ENCODE measurements at regions not wholly inside any gene's neighbourhood (a gene's known extent, or its start where the extent isn't known, plus 50 kb on each side); places are given as distances from the start of the nearest gene placed in this dataset.
A peak's percentile ranks its signal among the peaks of the same experiment; 100 is the strongest.

- Histone ChIP-seq H3K27me3 (ENCODE audit: control insufficient read depth, insufficient read depth) (no peaks in the 10 kb centered on the region), H3K4me1 (ENCODE audit: control insufficient read depth, insufficient read depth, low read length) (no peaks in the 10 kb centered on the region), H3K9me3 (ENCODE audit: control insufficient read depth, low read length) (no peaks in the 10 kb centered on the region), H3K27ac (ENCODE audit: low read length) (no peak overlapping the region), H3K4me3 (ENCODE audit: low read length) (no peak overlapping the region)
- WGBS, result 89% methylated on average over 3 of the region's 3 CpGs
- intact Hi-C loops (cut with DNase I), result loop anchor here in 1 of 4 donors (5.0 kb wide), 1 partner anchor 1408 kb away; no protein-coding TSS in a partner anchor
- no peak for DNase-seq
- no peak for ATAC-seq
Observed at GRCh38 chr2:67835266-67835665, 227.5 kb downstream of the C1D start.

GRCh38 chr2:67836866-67837265 lies 225.9 kb downstream of the C1D start:
- H3K27ac ChIP-seq (ENCODE audit: low read length), result no peak overlapping the region
- WGBS, result 81% methylated on average over 5 of the region's 5 CpGs
- no peaks in the 10 kb centered on the region for H3K27me3 ChIP-seq (ENCODE audit: control insufficient read depth, insufficient read depth)
- intact Hi-C loops (cut with DNase I), result loop anchor here in 2 of 4 donors (2.0 to 5.0 kb wide), 2 partner anchors 50 to 1410 kb away; no protein-coding TSS in a partner anchor
- ATAC-seq (no peak), DNase-seq (no peak)
- H3K9me3 ChIP-seq (ENCODE audit: control insufficient read depth, low read length), result no peaks in the 10 kb centered on the region
- no peaks in the 10 kb centered on the region for H3K4me1 ChIP-seq (ENCODE audit: control insufficient read depth, insufficient read depth, low read length)
- H3K4me3 ChIP-seq (ENCODE audit: low read length), result no peak overlapping the region

DNA sequence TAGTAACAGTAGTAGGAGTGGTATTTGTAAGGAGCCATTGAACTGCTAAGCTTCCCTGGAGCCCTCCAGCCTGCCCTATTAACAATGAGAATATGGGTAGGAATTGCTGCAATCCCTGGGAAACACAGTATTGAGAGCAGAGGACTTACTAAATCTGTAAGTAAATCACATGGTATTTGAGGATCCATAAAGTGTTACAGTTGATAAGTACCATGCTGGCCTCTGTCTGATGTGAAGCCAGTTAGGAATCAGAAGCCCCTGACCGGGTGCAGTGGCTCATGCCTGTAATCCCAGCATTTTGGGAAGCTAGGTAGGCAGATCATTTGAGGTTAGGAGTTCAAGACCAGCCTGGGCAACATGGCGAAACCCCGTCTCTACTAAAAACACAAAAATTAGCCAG lies 224.6 kb downstream of the C1D start:
- WGBS, result 94% methylated on average over 3 of the region's 3 CpGs
- no peaks in the 10 kb centered on the region for H3K4me1 ChIP-seq (ENCODE audit: control insufficient read depth, insufficient read depth, low read length)
- H3K9me3 ChIP-seq (ENCODE audit: control insufficient read depth, low read length), result no peaks in the 10 kb centered on the region
- no peak overlapping the region for H3K27ac ChIP-seq (ENCODE audit: low read length)
- ATAC-seq (no peak), DNase-seq (no peak)
- no peaks in the 10 kb centered on the region for H3K27me3 ChIP-seq (ENCODE audit: control insufficient read depth, insufficient read depth)
- H3K4me3 ChIP-seq (ENCODE audit: low read length), result no peak overlapping the region
- intact Hi-C loops (cut with DNase I), result loop anchor here in 1 of 4 donors (5.0 kb wide), 1 partner anchor 1411 kb away; no protein-coding TSS in a partner anchor

DNA sequence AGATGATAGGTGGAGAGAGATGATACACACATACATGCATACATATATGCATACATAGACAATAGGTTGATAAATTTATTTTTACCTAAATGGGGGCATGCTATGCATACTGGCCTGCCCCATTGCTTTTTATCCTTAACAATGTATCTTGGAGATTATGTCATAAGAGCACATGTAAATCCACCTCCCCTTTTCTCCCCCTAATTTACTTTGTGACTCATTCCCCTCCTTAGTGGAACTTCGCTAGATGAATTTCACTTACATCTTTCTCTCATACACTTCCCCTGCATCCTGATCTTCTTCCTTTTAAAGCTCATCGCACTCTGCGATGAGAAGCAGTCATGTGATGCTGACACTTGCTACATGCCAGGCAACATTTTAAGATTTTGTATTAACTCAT lies 223.6 kb downstream of the C1D start:
- no peak overlapping the region for H3K4me3 ChIP-seq (ENCODE audit: low read length)
- no peaks in the 10 kb centered on the region for H3K9me3 ChIP-seq (ENCODE audit: control insufficient read depth, low read length)
- H3K27me3 ChIP-seq (ENCODE audit: control insufficient read depth, insufficient read depth), result no peaks in the 10 kb centered on the region
- ATAC-seq (no peak), DNase-seq (no peak)
- intact Hi-C loops (cut with DNase I), result loop anchor here in 1 of 4 donors (5.0 kb wide), 1 partner anchor 1412 kb away; no protein-coding TSS in a partner anchor
- WGBS, result 88% methylated on average over 3 of the region's 3 CpGs
- H3K4me1 ChIP-seq (ENCODE audit: control insufficient read depth, insufficient read depth, low read length), result no peaks in the 10 kb centered on the region
- H3K27ac ChIP-seq (ENCODE audit: low read length), result no peak overlapping the region

DNA sequence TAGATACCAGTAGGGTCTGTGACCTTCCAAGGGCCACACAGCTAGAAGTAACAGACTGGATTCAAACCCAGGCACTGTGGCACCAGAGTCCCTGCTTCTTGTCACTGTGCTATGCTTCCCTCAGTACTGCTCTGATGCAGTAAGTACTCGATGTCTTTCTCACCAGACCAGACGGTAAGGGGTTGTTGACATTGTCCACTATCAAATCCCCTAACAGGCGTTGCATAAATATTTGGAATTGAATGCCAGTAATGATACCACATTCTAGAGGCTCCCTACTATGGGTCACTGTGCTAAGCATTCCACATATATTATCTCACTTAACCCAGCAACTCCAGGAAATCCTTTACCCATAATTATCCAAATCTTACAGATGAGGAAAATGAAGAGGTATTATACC lies 223.1 kb downstream of the C1D start:
- intact Hi-C loops (cut with DNase I), result loop anchor here (5.0 to 10.0 kb wide), 5 partner anchors 185 to 1412 kb away; partner anchors contain the start of gene MEIS1 (in 1 of the 4)
- no peak for DNase-seq
- no peak overlapping the region for H3K27ac ChIP-seq (ENCODE audit: low read length)
- WGBS, result 55% methylated on average over 3 of the region's 3 CpGs
- no peak overlapping the region for H3K4me3 ChIP-seq (ENCODE audit: low read length)
- no peaks in the 10 kb centered on the region for H3K9me3 ChIP-seq (ENCODE audit: control insufficient read depth, low read length)
- no peak for ATAC-seq
- no peaks in the 10 kb centered on the region for H3K4me1 ChIP-seq (ENCODE audit: control insufficient read depth, insufficient read depth, low read length)
- H3K27me3 ChIP-seq (ENCODE audit: control insufficient read depth, insufficient read depth), result no peaks in the 10 kb centered on the region

- intact Hi-C loops (cut with DNase I), result loop anchor here in 3 of 4 donors (5.0 to 10.0 kb wide), 5 partner anchors 186 to 1413 kb away; partner anchors contain the start of gene MEIS1 (in 1 of the 3)
- peak; percentile 61 to 84 (median 82) for DNase-seq
- WGBS, result 45% methylated on average over 5 of the region's 5 CpGs
- ATAC-seq, result peak; percentile 94 to 97
- Histone ChIP-seq H3K4me3 (ENCODE audit: low read length) (no peak overlapping the region), H3K27ac (ENCODE audit: low read length) (no peak overlapping the region), H3K27me3 (ENCODE audit: control insufficient read depth, insufficient read depth) (no peaks in the 10 kb centered on the region), H3K4me1 (ENCODE audit: control insufficient read depth, insufficient read depth, low read length) (no peaks in the 10 kb centered on the region), H3K9me3 (ENCODE audit: control insufficient read depth, low read length) (no peaks in the 10 kb centered on the region)
Observed at GRCh38 chr2:67840460-67841068, 222.2 kb downstream of the C1D start.

- ATAC-seq, result no peak
- WGBS, result 80% methylated on average over 2 of the region's 2 CpGs
- intact Hi-C loops (cut with DNase I), result loop anchor here in 3 of 4 donors (5.0 to 10.0 kb wide), 5 partner anchors 187 to 1414 kb away; partner anchors contain the start of gene MEIS1 (in 1 of the 3)
- Histone ChIP-seq H3K9me3 (ENCODE audit: control insufficient read depth, low read length) (no peaks in the 10 kb centered on the region), H3K4me3 (ENCODE audit: low read length) (no peak overlapping the region), H3K27ac (ENCODE audit: low read length) (no peak overlapping the region), H3K27me3 (ENCODE audit: control insufficient read depth, insufficient read depth) (no peaks in the 10 kb centered on the region), H3K4me1 (ENCODE audit: control insufficient read depth, insufficient read depth, low read length) (peaks cover 3% of the 10 kb centered on the region)
- no peak for DNase-seq
Observed at GRCh38 chr2:67841711-67842110, 221.1 kb downstream of the C1D start.

- H3K9me3 ChIP-seq (ENCODE audit: control insufficient read depth, low read length), result no peaks in the 10 kb centered on the region
- DNase-seq, result no peak
- WGBS, result 59% methylated on average over 9 of the region's 9 CpGs
- peaks cover 3% of the 10 kb centered on the region for H3K4me1 ChIP-seq (ENCODE audit: control insufficient read depth, insufficient read depth, low read length)
- H3K27ac ChIP-seq (ENCODE audit: low read length), result no peak overlapping the region
- no peak for ATAC-seq
- no peaks in the 10 kb centered on the region for H3K27me3 ChIP-seq (ENCODE audit: control insufficient read depth, insufficient read depth)
- intact Hi-C loops (cut with DNase I), result loop anchor here in 3 of 4 donors (5.0 to 10.0 kb wide), 5 partner anchors 188 to 1415 kb away; partner anchors contain the start of gene MEIS1 (in 1 of the 3)
- H3K4me3 ChIP-seq (ENCODE audit: low read length), result no peak overlapping the region
Observed at GRCh38 chr2:67842375-67842959, 220.3 kb downstream of the C1D start.

DNA sequence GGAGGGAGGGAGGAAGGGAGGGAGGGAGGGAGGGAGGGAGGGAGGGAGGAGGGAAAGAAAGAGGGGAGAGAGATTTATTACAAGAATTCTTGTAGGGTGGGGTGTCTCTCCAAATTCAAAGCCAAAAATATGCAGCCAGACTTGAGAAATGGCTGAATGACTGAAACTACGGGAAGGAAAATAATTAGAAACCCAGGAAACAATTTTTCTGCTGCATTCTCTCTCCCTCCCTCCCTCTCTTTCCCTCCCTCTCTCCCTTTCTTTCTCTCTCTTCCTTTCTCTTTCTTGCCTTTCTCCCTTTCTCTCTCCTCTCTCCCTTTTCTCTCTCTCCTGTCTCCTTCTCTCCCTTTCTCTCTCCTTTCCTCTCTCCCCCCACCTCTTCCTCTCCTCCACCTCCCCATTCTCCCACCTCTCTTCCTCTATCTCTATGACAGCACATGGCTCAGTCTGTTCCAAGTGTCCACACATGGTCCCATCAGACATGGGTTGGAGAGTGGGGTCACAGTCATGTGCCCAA lies 218.7 kb downstream of the C1D start:
- no peak overlapping the region for H3K27ac ChIP-seq (ENCODE audit: low read length)
- DNase-seq (no peak), ATAC-seq (no peak)
- peaks cover 3% of the 10 kb centered on the region for H3K4me1 ChIP-seq (ENCODE audit: control insufficient read depth, insufficient read depth, low read length)
- H3K9me3 ChIP-seq (ENCODE audit: control insufficient read depth, low read length), result no peaks in the 10 kb centered on the region
- intact Hi-C loops (cut with DNase I), result loop anchor here in 3 of 4 donors (5.0 to 10.0 kb wide), 5 partner anchors 189 to 1417 kb away; partner anchors contain the start of gene MEIS1 (in 1 of the 3)
- H3K4me3 ChIP-seq (ENCODE audit: low read length), result no peak overlapping the region
- WGBS, result 38% methylated on average over 1 of the region's 1 CpG
- no peaks in the 10 kb centered on the region for H3K27me3 ChIP-seq (ENCODE audit: control insufficient read depth, insufficient read depth)

DNA sequence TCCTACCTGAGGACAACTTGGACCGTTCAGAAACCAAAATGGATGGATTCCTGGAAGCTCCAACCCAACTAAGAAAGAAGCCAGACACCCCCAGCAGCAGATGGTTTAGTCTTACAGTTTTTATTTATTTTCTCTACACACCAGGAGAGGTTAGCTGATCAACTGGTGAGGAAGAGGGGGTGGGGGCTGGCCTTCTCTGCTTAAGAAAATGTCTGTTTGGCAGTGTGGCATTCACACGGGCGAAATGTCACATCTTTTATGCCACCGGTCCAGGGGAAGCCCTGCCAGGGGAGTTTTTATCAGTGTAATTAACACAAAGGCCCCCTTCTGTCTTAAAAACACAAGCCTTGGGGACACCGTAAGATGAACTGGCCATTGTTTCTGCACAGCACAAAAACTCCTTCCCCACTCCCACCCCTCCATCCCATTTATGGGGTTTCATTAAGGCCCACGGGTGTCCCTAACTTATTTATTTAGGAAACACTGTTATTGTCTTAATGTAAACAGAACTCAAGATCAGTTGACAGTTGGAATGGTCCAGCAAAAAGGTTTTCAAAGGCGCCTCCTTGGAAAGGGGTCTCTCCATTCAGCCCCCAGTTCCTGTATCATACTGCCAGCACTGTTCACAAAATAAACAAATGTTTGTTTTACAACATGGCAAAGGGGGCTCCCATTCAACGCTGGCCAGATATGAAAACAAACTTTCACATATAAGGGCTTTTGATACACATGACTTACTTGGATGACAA lies 217.0 kb downstream of the C1D start:
- H3K27me3 ChIP-seq (ENCODE audit: control insufficient read depth, insufficient read depth), result no peaks in the 10 kb centered on the region
- peaks cover 3% of the 10 kb centered on the region for H3K4me1 ChIP-seq (ENCODE audit: control insufficient read depth, insufficient read depth, low read length)
- H3K27ac ChIP-seq (ENCODE audit: low read length), result no peak overlapping the region
- ATAC-seq (no peak), DNase-seq (no peak)
- H3K4me3 ChIP-seq (ENCODE audit: low read length), result peak overlapping the region; percentile 33
- WGBS, result 70% methylated on average over 8 of the region's 8 CpGs
- intact Hi-C loops (cut with DNase I), result loop anchor here in 3 of 4 donors (10.0 kb wide), 4 partner anchors 191 to 1411 kb away; partner anchors contain the start of gene MEIS1 (in 1 of the 3)
- H3K9me3 ChIP-seq (ENCODE audit: control insufficient read depth, low read length), result no peaks in the 10 kb centered on the region

Data from right cardiac atrium (tissue), 5 donors.